NCI-H187 (cell line): ENCODE measurements at regions not wholly inside any gene's neighbourhood (a gene's known extent, or its start where the extent isn't known, plus 50 kb on each side); places are given as distances from the start of the nearest gene placed in this dataset.
A peak's percentile ranks its signal among the peaks of the same experiment; 100 is the strongest.
"Not testable (repeated sequence)": the region's sequence is repeated elsewhere in the genome, so short reads cannot be mapped to it uniquely, and the experiment has no call there.

Source experiments
- DNase-seq, 2 experiments: peaks; one replicate each; lab custom pipeline; 2025; lab: John Stamatoyannopoulos, UW

- no peak for DNase-seq
These were observed 92.3 kb upstream of the ZNF438 start for GRCh38 chr10:31123946-31124345.

- no peak for DNase-seq
These were observed 93.2 kb upstream of the ZNF438 start for GRCh38 chr10:31124852-31125251.

- DNase-seq, result no peak
These were observed 94.1 kb upstream of the ZNF438 start for GRCh38 chr10:31125789-31126188.

- no peak for DNase-seq
These were observed 94.9 kb upstream of the ZNF438 start for GRCh38 chr10:31126593-31126992.

GRCh38 chr10:31128536-31128935 lies 96.9 kb upstream of the ZNF438 start:
- no peak for DNase-seq

GRCh38 chr10:31129271-31129670 lies 97.6 kb upstream of the ZNF438 start:
- DNase-seq, result no peak

- DNase-seq, result no peak
These were observed 98.3 kb upstream of the ZNF438 start for GRCh38 chr10:31129880-31130405.

- no peak for DNase-seq
These were observed 98.7 kb upstream of the ZNF438 start for GRCh38 chr10:31130406-31130805.

GRCh38 chr10:31131251-31131650 lies 99.6 kb upstream of the ZNF438 start:
- no peak for DNase-seq

- DNase-seq, result no peak
These were observed 101.1 kb upstream of the ZNF438 start for GRCh38 chr10:31132681-31133244.

GRCh38 chr10:31133251-31133791 lies 101.7 kb upstream of the ZNF438 start:
- DNase-seq, result no peak

GRCh38 chr10:31133792-31134310 lies 102.2 kb upstream of the ZNF438 start:
- DNase-seq, result peak; percentile 68 to 70

- DNase-seq, result peak; percentile 33 to 68
These were observed 102.8 kb upstream of the ZNF438 start for GRCh38 chr10:31134311-31134952.

GRCh38 chr10:31135171-31135570 lies 103.5 kb upstream of the ZNF438 start:
- DNase-seq, result no peak

GRCh38 chr10:31135791-31136190 lies 104.1 kb upstream of the ZNF438 start:
- DNase-seq, result not testable (repeated sequence)

- no peak for DNase-seq
These were observed 104.7 kb upstream of the ZNF438 start for GRCh38 chr10:31136386-31136785.

- DNase-seq, result no peak
These were observed 105.5 kb upstream of the ZNF438 start for GRCh38 chr10:31136930-31137885.

GRCh38 chr10:31138026-31138553 lies 106.4 kb upstream of the ZNF438 start:
- DNase-seq, result no peak

GRCh38 chr10:31139497-31139896 lies 107.8 kb upstream of the ZNF438 start:
- DNase-seq, result no peak

GRCh38 chr10:31140716-31141115 lies 109.1 kb upstream of the ZNF438 start:
- no peak for DNase-seq

- DNase-seq, result no peak
These were observed 110.4 kb upstream of the ZNF438 start for GRCh38 chr10:31142026-31142425.
